ENCODE measurements at regions not wholly inside any gene's neighbourhood (a gene's known extent, or its start where the extent isn't known, plus 50 kb on each side); places are given as distances from the start of the nearest gene placed in this dataset.
"Not testable (repeated sequence)": the region's sequence is repeated elsewhere in the genome, so short reads cannot be mapped to it uniquely, and the experiment has no call there.

DNA sequence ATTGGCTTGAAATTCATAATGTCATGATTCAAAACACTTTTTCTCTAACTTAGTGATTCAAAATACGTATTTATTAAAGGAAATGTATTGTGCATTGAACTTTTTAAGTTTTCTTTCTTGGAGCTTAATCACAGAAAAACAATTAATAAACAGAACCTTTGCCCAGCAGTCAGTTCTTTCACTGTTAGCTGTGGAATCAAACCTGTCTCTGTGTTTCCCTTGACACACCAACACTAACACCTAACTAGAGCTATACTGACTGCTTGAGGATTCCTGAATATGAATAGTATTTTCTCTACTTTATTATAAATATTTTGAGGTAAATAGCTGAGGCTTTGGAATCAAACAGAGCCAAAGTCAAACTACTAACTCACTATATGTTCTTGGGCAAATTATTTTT is 296.4 kb downstream of the HIVEP2 start:
- no peak for ATAC-seq
- Histone ChIP-seq H3K4me1 (no peaks in the 10 kb centered on the region), H3K27me3 (peaks cover 0 to 30% (median 3%) of the 10 kb centered on the region in 7 donors), H3K36me3 (no peaks in the 10 kb centered on the region), H3K27ac (no peak overlapping the region), H3K4me3 (no peak overlapping the region), H3K9me3 (no peaks in the 10 kb centered on the region)
- WGBS, 2 donors: 57 to 61% methylated on average over 1 of the region's 1 CpG
- DNase-seq: no peak
- intact Hi-C loops (cut with DNase I): no loop called here
- no peak for TF ChIP-seq CTCF (IDR thresholded peaks at IDR 0.05)

GRCh38 chr6:142649438-142650234 is 295.3 kb downstream of the HIVEP2 start:
- ATAC-seq; H3K9me3 ChIP-seq; DNase-seq; H3K27ac ChIP-seq; H3K4me1 ChIP-seq; H3K4me3 ChIP-seq; H3K36me3 ChIP-seq; intact Hi-C loops (cut with DNase I): not testable (repeated sequence)
- 70 to 74% methylated on average over 8 of the region's 11 CpGs for WGBS, 2 donors
- peaks cover 0 to 24% (median 3%) of the 10 kb centered on the region in 7 donors for H3K27me3 ChIP-seq

- no peaks in the 10 kb centered on the region for H3K4me1 ChIP-seq
- 90 to 95% methylated on average over 3 of the region's 3 CpGs for WGBS, 2 donors
- no peaks in the 10 kb centered on the region for H3K36me3 ChIP-seq
- no peaks in the 10 kb centered on the region for H3K9me3 ChIP-seq
- no peak overlapping the region for H3K27ac ChIP-seq
- DNase-seq (no peak), ATAC-seq (no peak)
- peaks cover 0 to 21% (median 3%) of the 10 kb centered on the region in 7 donors for H3K27me3 ChIP-seq
- TF ChIP-seq CTCF (IDR thresholded peaks at IDR 0.05): no peak
- intact Hi-C loops (cut with DNase I): no loop called here
- H3K4me3 ChIP-seq: no peak overlapping the region
These were observed 293.6 kb downstream of the HIVEP2 start for GRCh38 chr6:142651384-142651783.

- no peaks in the 10 kb centered on the region for H3K36me3 ChIP-seq
- H3K9me3 ChIP-seq: no peaks in the 10 kb centered on the region
- ATAC-seq: no peak
- 75 to 77% methylated on average over 5 of the region's 5 CpGs for WGBS, 2 donors
- no peak overlapping the region for H3K4me3 ChIP-seq
- no peak overlapping the region for H3K27ac ChIP-seq
- no peak for DNase-seq
- intact Hi-C loops (cut with DNase I): no loop called here
- peaks cover 0 to 15% (median 0%) of the 10 kb centered on the region in 7 donors for H3K27me3 ChIP-seq
- no peaks in the 10 kb centered on the region for H3K4me1 ChIP-seq
- TF ChIP-seq CTCF (IDR thresholded peaks at IDR 0.05): no peak
These were observed 291.1 kb downstream of the HIVEP2 start for GRCh38 chr6:142653710-142654420.

- DNase-seq (no peak), ATAC-seq (no peak)
- WGBS, 2 donors: 64 to 82% methylated on average over 2 of the region's 2 CpGs
- no peak for TF ChIP-seq CTCF (IDR thresholded peaks at IDR 0.05)
- H3K27ac ChIP-seq: no peak overlapping the region
- intact Hi-C loops (cut with DNase I): no loop called here
- H3K27me3 ChIP-seq: peaks cover 0 to 5% (median 0%) of the 10 kb centered on the region in 7 donors
- peaks cover 0 to 22% (median 5%) of the 10 kb centered on the region in 11 donors for H3K9me3 ChIP-seq
- no peaks in the 10 kb centered on the region for H3K4me1 ChIP-seq
- H3K36me3 ChIP-seq: no peaks in the 10 kb centered on the region
- no peak overlapping the region for H3K4me3 ChIP-seq
These were observed 285.3 kb downstream of the HIVEP2 start for GRCh38 chr6:142659661-142660060.
